ENCODE measurements at regions not wholly inside any gene's neighbourhood (a gene's known extent, or its start where the extent isn't known, plus 50 kb on each side); places are given as distances from the start of the nearest gene placed in this dataset.

DNA sequence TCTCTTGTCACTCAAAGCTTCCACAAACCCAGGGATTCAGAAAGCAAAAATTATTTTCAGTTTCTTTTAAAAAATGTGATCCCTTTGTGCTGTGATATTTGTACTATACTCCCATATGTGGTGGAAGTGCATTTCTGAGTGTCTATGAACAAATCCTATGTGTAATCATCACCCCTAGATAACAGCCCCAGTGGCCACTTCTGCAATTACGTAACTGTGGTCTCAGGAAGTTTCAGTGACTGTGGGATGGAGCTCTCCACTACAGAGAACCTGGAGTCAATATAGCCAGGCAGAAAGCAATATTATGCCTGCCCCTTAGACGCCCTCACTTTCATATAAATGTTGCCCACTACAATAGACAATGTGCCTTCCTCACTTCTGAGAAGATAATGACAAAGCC, 1101.7 kb upstream of the GHITM start:
- H3K9me3 ChIP-seq = no peaks in the 10 kb centered on the region
- H3K36me3 ChIP-seq = no peaks in the 10 kb centered on the region
- H3K4me1 ChIP-seq = no peaks in the 10 kb centered on the region
- no peaks in the 10 kb centered on the region for H3K27me3 ChIP-seq
- DNase-seq (ENCODE audit: low spot score in 2 of 2) = no peak
- intact Hi-C loops (cut with DNase I) = no loop called here
- TF ChIP-seq, protein P1, sequence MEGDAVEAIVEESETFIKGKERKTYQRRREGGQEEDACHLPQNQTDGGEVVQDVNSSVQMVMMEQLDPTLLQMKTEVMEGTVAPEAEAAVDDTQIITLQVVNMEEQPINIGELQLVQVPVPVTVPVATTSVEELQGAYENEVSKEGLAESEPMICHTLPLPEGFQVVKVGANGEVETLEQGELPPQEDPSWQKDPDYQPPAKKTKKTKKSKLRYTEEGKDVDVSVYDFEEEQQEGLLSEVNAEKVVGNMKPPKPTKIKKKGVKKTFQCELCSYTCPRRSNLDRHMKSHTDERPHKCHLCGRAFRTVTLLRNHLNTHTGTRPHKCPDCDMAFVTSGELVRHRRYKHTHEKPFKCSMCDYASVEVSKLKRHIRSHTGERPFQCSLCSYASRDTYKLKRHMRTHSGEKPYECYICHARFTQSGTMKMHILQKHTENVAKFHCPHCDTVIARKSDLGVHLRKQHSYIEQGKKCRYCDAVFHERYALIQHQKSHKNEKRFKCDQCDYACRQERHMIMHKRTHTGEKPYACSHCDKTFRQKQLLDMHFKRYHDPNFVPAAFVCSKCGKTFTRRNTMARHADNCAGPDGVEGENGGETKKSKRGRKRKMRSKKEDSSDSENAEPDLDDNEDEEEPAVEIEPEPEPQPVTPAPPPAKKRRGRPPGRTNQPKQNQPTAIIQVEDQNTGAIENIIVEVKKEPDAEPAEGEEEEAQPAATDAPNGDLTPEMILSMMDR (IDR thresholded peaks at IDR 0.05) = no peak
- H3K27ac ChIP-seq = no peak overlapping the region
- H3K4me3 ChIP-seq = no peak overlapping the region

DNA sequence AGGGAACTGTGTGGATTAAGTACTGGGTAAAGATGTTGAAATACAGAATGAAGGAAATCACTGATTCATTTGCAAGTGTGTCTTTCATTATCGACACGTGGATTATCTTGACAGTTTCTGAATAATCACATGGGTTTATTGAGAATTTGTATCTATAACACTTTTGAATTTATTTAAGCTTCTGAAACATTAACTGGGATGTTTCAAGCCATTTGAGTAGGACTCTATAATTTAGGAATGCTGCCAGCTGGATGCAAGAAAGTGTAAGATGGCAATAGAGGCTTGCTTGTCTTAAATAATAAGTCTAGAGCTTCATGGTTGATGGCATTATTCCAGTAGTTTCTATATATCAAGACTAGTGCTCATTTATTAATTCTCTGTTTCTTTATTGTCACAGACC, 1100.7 kb upstream of the GHITM start:
- DNase-seq (ENCODE audit: low spot score in 2 of 2) = no peak
- no peaks in the 10 kb centered on the region for H3K27me3 ChIP-seq
- H3K36me3 ChIP-seq = no peaks in the 10 kb centered on the region
- no peak overlapping the region for H3K27ac ChIP-seq
- TF ChIP-seq, protein P1 (IDR thresholded peaks at IDR 0.05) = no peak
- H3K4me3 ChIP-seq = no peak overlapping the region
- intact Hi-C loops (cut with DNase I) = no loop called here
- no peaks in the 10 kb centered on the region for H3K9me3 ChIP-seq
- no peaks in the 10 kb centered on the region for H3K4me1 ChIP-seq

DNA sequence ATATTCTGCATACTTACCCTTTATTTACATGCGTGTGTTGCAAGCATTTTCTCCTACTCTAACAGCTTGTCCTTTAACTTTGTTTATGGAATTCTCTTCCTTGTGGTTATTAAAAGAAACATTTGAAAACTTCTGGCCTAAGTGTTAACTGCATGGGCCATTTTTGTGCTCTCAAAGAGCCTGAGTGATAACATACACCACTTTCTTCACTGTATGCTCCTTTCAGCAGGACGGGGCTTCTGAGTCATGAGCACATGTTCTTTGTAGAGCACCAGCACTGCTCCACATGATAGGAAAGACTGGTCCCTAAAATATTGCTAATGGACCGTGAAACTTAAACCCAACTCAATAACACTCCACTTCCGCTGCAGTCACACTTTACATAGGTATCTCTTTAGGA, 1093.6 kb upstream of the GHITM start:
- no peaks in the 10 kb centered on the region for H3K27me3 ChIP-seq
- H3K4me1 ChIP-seq = no peaks in the 10 kb centered on the region
- TF ChIP-seq, protein P1 (IDR thresholded peaks at IDR 0.05) = no peak
- no peak for DNase-seq (ENCODE audit: low spot score in 2 of 2)
- H3K9me3 ChIP-seq = no peaks in the 10 kb centered on the region
- no peak overlapping the region for H3K4me3 ChIP-seq
- no peaks in the 10 kb centered on the region for H3K36me3 ChIP-seq
- no peak overlapping the region for H3K27ac ChIP-seq
- intact Hi-C loops (cut with DNase I) = no loop called here

DNA sequence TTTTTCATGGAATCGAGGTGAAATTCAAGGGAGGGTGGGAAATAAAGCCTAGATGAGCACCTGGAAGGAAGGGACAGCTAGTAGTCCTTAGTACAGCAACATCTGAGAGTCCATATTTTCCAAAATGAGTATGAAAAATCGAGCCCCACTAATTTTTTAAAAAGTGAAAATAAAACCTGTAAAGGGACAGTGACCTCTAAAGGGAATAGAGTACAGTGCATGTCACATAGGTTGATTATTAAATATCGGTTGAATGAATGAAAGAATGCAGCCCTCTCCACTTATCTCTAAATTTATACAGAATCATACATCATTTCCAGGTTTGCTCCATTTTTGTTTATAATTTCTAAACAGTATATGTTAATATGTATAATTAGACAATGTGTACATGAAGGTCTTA, 1088.5 kb upstream of the GHITM start:
- Histone ChIP-seq H3K36me3 (no peaks in the 10 kb centered on the region), H3K4me1 (no peaks in the 10 kb centered on the region), H3K27me3 (no peaks in the 10 kb centered on the region), H3K9me3 (no peaks in the 10 kb centered on the region), H3K4me3 (no peak overlapping the region), H3K27ac (no peak overlapping the region)
- intact Hi-C loops (cut with DNase I) = no loop called here
- TF ChIP-seq, protein P1 (IDR thresholded peaks at IDR 0.05) = no peak
- no peak for DNase-seq (ENCODE audit: low spot score in 2 of 2)

DNA sequence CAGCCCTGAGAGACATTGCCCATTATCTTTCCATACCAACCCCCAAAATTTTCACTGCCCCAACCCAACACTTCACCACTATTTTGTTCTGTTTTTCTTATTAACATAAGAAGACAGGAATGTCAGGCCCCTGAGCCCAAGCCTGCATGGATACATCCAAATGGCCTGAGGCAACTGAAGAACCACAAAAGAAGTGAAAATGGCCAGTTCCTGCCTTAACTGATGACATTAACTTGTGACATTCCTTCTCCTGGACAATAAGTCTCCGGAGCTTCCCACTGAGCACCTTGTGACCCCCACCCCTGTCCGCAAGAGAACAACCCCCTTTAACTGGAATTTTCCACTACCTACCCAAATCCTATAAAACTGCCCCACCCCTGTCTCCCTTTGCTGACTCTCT, 1076.4 kb upstream of the GHITM start:
- H3K27me3 ChIP-seq = no peaks in the 10 kb centered on the region
- H3K4me3 ChIP-seq = no peak overlapping the region
- DNase-seq (ENCODE audit: low spot score in 2 of 2) = no peak
- no peaks in the 10 kb centered on the region for H3K36me3 ChIP-seq
- TF ChIP-seq, protein P1 (IDR thresholded peaks at IDR 0.05) = no peak
- no peaks in the 10 kb centered on the region for H3K9me3 ChIP-seq
- no peak overlapping the region for H3K27ac ChIP-seq
- intact Hi-C loops (cut with DNase I) = no loop called here
- no peaks in the 10 kb centered on the region for H3K4me1 ChIP-seq

DNA sequence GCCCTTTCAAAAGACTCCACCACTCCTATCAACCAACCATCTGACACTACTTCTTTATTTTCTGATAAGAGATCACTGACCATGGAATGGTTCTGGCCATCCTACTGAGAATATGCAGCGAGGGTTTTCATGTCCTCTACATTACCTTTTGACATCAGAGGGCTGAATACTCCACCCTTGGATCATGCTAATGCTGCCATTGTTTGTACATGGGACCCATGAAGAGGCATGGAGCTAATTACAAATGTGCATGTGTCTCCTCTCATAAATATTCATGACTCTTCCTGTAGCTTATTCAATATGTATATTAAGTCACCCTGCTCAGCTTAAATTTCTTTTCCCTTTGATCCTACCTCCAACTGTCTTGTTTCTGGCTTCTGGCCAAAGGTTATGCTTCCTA, 1065.8 kb upstream of the GHITM start:
- Histone ChIP-seq H3K4me3 (no peak overlapping the region), H3K27me3 (no peaks in the 10 kb centered on the region), H3K27ac (no peak overlapping the region), H3K9me3 (no peaks in the 10 kb centered on the region), H3K36me3 (no peaks in the 10 kb centered on the region), H3K4me1 (no peaks in the 10 kb centered on the region)
- intact Hi-C loops (cut with DNase I) = no loop called here
- DNase-seq (ENCODE audit: low spot score in 2 of 2) = no peak
- TF ChIP-seq, protein P1 (IDR thresholded peaks at IDR 0.05) = no peak

Measured in ascending aorta (tissue), 2 donors.